Endometrium (tissue), 2 donors: ENCODE measurements at regions not wholly inside any gene's neighbourhood (a gene's known extent, or its start where the extent isn't known, plus 50 kb on each side); places are given as distances from the start of the nearest gene placed in this dataset.

Experiments used
- FAIRE-seq: peaks from 2 replicates; lab custom pipeline; 2012; peaks lifted over from hg19 to GRCh38; lab: Jason Lieb, UNC
- donor health status: control.
- donor health status: control.

DNA sequence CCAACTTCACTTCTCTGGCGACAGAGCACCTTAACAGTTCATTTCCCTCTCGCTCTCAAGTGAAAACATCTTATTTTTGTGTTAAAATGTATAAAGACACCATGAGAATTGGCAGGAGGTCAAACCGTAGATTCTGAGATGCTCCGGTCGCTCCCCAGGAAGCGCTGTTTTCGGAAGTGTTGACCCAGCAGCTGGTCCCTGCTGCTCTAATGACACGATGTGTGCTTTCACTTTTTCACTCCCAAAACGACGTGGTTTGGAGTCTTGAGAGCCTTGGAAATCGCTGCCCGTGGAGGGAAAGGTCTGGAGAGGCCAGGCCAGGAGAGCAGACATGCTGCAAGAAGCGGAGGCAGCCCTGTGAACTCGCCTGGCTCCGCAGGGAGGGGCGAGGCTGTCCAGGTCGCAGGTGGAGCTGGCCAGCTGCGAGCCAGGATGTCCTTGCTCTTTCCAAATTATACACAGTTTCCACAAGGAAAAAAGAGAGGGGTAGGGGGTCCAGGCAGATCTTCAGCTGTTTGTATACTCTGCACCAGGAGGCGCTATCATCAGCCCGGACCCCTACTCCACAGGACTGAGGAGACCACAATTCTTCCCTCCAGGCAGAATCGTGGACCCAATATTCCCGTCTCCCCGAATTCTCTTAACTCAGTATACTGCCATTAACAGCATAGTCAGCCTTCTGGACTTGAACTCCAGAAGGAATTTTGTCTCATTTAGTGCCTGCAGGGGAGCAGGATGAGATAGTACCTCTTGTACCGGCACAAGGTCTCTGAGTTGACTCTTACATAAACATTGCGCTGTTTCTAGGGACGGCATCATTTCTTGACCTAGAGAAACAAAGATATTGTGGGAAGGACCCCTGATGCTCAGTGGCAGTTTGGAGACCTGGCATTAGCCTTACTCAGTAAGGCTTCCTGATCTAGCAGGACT lies 248.6 kb upstream of the ANKRD55 start:
- FAIRE-seq: no peak

DNA sequence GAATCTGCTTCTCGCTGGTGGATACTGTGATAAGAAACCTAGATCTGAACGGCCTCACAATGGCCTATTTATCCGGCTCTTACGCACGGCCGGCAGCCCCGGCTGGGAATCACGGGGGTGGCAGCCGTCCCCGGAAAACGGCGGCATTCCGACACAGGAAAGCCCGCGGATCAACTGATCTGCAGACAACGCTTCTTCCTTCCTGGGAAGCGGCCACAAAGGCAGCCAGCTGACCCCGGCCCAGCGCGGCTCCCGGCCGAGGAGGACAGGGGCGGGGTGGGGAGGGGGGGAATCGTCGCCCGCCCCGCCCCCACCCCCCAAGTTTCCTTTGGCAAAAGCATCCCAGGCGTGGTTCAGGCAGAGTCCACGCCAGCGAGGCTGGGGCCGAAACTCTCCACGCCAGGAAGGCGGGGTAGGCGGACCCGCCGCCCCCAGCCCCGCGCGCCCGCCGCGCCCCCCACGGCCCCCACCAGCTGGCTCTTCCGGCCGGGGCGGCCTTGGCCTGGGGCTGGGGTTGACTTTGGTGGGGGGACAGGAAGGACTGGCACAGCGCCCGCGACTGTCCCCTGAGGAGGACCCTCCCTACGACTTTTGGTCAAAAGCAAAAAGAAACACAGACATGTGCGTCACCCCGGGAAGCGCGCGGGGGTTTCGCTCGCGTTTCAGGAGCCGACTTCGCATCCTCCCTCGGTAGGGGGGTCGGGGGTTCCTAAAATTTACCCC lies 247.7 kb upstream of the ANKRD55 start:
- no peak for FAIRE-seq

DNA sequence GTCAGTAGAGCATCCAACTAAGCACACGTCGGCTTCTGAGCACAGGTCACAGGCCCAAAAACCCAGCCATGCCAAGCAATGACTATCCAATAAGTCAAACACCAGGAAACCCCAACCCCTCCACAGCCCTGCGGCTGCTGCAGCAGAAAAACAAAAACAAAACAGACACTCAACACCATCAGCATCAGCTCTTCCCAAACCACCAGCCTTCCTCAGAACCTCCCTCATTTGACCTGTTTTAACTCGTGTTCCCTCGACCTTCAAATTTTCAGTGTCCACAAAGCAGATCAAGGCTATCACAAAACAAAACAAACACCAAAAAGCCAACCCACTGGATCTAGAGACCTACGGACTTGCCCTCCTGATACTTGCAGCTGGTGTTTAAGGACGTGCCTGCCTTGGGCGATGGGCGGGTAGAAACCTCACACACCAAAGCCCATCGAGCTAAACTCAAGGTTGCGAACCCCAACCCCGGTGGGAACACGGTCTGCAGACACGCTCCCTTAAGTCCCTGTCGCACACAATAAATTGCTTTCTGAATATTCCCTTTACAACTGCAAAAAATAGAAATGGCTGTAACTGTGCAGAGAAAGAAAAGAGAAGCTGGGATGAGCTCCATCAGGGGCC lies 247.1 kb upstream of the ANKRD55 start:
- peak; percentile 61 for FAIRE-seq

DNA sequence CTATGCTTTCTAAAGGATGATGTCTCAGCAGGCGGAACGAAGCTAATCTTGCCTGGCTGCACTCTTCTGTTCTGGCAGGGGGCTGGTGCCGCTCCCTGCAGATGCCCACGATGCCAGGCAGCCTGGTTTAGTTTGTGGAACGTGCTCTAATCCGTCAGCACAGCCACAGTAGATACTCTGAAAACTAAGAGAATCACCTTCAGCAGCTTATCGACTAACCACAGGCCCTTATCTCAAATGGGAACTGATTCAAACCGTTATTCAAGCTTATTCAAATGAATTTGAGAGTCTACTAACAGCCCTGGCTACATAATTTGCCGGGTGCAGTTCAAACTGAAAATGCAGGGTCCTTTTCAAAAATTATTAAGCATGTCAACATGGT lies 246.6 kb upstream of the ANKRD55 start:
- FAIRE-seq: no peak

DNA sequence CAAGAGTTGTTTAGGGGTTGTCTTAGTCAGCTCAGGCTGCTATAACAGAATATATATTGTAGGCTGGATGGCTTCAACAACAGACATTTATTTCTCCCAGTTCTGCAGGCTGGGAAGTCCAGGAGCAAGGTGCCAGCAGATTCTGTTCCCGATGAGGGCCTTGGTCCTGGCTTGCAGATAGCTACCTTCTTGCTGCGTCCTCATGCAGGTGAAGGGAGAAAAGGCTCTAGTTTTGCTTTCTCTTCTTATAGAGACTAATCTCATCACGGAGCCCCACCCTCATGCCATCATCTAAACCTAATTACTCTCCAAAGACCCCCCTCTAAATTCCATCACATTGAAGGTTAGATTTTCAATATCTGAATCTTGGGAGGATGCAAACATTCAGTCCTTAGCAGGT lies 246.0 kb upstream of the ANKRD55 start:
- FAIRE-seq: no peak

DNA sequence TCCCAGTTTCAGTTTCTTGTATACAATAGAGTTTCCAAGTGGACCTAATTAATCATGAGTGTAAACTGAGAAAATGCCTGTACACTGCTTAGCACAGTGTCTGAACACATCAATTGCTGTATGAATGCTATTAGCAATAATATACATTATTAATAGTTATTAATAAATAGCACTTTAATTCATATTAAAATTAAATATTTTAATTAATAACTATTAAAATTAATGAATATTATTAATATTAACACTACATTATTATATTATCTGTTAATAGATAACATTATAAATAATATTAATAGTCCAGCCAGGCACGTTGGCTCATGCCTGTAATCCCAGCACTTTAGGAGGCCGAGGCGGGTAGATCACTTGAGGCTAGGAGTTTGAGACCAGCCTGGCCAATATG lies 244.9 kb upstream of the ANKRD55 start:
- FAIRE-seq: no peak

DNA sequence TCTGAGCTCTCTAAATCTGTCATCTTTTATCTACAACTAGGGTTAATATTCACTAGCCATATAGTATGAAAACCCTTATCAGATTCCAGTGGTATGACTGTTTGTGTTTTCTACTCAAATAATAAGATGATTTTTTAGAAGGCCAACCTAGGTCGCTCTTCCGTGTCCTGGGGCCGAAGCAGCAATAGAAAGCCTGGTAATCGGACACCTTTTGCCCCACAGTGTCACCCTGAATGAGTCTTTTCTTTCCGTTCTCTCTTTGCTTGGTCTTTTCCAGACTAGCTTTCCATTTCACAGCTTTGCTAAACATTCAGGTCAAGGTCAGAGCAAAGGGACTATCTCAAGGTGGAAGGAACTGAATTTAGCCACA lies 243.3 kb upstream of the ANKRD55 start:
- FAIRE-seq: no peak

DNA sequence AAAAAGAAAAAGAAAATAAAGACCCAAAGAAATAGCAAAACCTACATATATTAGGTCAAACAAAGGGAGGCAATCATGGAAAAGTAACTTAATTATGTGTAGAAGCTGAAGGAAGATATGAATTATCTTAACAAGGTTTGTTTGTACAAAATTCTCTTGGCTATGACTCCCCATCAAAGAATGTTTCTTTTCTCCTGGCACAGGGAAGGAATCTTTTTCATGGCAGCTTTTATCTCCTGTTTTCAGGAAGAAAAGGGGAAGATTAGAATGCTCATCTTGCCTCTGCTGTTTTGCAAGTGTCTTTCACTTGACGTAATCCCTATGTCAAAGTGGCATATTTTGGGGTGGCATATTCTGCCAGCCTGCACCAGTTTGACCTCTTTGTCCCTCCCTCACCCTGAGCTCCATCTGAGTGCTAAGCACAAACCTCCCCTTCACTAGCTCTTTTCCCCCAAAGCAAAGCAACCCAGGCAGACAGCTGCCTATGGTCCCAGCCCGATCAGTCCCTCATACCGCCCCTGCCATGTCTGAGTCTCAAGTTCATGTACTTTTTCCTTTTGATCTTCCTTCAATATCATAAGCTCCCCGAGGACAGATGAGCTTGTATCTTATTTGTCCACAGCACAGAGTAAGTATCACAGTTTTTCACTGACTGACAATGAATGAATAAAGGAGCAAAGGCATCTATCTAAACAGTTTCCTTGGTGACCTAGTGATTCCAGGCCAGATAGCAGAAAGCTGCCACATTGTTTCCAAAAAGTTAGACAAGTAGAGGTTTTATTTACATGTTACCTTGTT lies 242.8 kb upstream of the ANKRD55 start:
- FAIRE-seq: no peak

DNA sequence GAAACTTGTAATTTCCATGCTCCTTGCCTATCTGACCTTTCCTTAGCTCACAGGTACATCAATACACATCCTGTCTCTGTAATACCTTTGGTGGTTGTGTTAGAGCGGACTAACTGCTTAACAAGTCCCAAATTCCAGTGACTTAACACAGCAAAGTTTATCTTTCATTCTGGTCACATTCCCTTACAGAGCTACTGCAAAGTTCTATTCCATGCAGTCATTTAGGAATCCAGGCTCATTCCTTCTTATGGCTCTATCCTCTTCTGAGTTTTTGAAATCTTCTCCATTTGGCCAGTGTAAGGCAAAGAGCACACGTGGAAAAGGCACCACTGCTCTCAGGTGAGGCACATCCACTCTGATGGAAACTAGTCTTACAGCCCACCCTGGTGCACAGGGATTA lies 238.6 kb upstream of the ANKRD55 start:
- FAIRE-seq: no peak

DNA sequence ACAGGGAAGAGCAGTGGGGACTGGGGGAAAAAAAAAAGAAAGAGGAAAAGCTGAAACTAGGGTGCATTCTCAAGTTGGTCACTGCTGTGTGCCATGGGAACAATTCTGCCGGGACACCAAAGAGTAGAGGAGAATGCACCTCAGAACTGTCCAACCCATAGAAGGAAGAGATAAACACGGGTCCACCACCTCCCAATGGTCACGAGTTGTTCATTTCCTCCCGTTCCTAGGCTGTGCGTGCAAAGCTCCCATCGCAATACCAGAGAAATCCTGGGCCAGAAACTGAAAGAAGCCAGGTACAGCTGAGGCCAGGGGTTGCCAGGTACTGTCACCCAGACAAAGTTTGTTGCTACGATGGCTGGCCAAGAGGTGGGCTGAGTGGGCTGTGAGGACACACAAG lies 236.9 kb upstream of the ANKRD55 start:
- no peak for FAIRE-seq

DNA sequence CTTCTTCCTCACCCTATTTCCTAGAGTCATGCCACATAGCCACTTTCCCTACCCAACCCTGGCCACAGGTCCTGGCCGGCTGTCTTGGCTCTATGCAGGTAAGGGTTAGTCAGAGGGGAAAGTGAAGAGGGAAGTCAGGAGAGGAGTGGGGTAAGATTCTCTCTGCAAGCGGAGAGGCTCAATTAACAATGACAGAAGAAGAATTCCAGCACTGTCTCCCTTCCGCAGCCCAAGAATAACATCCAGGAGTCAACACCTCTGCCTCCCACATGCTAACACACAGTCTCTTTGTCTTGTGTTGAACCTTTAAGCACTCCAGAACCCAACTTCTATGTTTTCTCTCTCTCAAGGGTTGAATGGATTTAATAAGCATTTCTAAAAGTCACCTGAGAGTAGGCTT lies 235.1 kb upstream of the ANKRD55 start:
- no peak for FAIRE-seq

DNA sequence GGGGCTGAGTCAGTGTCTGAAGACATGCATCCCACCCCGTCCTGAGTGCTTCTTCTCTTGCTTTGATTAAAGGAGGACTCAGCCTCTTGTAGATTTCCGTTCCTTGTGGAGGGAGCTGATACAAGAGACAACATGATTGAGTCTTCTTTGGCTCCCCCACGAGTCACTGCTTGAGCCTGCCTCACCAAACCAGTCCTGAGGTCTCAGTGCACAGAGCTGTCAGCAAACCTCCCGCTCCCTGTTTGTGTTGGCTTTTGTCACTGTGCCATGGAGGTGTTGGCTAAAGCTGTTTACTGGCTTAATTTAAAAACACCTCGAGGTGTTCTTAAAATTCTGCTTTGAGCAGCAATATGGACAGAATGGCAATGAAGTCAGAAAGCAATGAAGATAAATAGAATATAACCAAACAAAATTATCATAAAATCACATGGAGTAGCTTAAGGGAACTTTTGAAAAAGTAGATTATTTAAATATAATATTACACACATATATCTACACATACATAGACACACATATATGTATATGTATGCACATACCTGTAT lies 234.1 kb upstream of the ANKRD55 start:
- no peak for FAIRE-seq

DNA sequence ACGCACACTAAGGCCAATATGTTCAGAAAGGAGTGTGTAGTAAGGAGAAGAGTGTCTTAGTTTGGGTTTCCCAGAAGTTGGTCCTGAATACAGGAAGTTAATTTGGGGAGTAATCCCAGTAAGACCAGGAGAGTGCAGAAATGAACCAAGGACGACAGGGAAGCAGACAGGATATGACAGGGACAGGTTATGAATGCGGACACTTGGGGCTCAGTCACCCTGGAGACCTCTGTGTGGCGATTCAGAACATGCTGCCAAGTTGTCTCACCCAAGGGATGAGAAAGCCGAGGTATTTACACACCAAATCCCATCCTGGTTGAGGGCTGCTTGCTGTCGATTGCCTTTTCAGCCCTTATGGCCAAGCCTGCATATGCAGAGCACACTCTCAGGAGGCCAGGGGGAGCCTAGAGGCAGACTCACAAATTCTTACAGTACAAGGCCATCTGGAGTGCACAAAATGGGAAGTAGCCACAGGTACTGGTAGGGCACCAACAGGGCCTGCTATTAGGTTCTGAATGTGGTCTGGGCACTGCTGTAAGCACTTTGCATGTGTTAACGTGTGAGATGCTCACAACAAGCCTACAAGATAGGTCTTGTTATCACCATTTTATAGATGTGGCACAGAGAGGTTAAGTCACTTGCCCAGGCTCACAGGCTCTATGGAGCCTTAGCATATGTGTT lies 233.1 kb upstream of the ANKRD55 start:
- FAIRE-seq: no peak

DNA sequence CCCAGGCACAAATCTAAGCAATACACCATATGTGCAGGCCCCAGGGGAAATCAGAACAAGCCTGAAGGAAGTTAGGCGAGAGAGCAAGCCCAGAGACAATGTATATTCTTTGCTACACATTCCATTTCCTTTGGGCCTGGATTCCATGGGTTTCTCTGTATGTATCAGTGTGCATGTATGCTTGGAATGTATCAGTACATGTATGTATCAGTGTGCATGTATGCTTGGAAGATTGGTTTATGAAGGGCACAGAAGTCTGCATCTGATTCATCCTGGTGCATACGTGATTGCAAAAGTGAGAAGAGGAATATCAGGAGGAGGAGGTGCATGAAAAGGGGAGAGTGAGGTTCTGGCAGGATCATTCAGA lies 232.6 kb upstream of the ANKRD55 start:
- no peak for FAIRE-seq

DNA sequence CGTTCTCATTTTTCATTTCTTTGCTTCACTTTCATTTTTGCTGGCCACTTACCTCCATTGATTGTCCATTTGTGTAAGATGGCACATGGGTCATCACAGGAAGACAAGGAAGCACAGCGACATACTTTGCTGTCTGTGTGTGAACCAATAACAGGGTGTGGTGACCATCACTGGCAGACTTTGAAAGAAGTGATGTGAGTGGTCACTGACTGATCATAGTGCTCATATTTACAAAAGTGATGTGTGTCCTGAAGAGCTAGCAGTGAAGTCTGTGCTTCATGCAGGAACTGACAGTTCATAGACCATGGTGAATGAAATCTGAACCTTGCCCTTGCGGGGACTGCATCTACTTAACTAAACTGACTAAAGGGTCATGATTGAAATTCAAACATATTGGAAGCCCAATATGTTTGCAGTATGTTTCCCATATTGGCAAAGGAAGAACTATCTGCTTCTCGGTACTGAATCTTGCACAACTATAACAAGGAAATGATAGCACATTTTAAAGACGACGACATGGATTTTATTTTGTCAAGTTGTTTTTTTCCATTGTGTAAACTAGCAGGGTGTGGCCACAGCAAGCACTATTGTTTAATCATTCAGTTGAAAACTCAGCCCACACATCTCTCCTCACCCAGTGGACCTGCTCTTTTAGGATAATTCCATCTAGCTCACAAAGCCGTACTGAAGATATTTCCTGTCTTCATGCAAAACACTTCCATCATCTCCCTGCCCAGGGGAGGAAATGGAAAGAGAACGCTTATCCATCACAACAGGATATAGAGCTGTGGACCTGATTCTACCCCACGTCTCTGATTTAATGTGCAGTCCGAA lies 232.0 kb upstream of the ANKRD55 start:
- FAIRE-seq: no peak

DNA sequence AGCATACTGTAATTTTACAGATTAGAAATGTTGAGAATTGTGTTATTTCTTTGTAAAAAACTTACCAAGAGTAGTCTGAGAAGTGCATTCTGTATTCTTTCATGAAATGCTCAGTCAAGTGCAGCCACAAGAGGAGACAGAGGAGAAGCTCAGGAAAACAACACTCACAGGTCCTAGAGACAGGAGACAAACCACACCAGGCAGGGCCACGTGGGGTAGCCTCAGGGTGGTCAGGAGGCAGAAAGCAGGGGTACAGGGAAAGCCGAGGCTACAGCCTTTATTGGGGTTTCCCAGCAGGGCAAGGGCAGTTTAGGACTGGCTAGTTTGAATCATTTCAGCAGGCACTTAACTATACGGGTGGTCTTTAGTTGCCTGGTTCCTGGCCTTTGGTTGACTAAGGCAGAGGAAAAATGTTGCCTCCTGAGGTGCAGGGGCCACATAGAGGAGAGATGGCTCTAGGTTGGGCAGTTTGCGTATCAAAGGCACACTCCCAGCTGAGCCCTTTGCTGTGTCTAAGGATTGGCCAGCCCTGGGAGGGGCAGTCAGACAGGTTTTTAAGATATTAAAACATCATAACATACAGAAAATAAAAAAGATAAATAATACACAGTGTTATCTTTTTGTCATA lies 230.9 kb upstream of the ANKRD55 start:
- FAIRE-seq: no peak

DNA sequence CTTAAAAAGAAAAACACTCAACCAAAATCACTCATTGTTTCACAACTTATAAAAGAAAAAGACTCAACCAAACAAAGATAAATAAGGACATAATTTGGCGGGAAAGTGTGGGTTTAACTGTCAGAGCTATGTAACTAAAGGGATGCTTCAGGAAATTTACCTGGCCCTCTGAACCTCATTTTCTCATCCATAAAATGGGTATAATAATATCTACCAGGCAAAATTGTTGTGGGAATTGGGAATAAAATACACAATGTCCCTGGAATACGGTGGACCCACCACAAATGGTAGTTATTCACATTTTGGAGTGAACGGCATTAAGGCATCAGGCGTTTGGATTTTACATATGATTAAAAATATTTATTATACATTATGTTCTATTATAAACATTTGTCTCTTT lies 228.5 kb upstream of the ANKRD55 start:
- no peak for FAIRE-seq

DNA sequence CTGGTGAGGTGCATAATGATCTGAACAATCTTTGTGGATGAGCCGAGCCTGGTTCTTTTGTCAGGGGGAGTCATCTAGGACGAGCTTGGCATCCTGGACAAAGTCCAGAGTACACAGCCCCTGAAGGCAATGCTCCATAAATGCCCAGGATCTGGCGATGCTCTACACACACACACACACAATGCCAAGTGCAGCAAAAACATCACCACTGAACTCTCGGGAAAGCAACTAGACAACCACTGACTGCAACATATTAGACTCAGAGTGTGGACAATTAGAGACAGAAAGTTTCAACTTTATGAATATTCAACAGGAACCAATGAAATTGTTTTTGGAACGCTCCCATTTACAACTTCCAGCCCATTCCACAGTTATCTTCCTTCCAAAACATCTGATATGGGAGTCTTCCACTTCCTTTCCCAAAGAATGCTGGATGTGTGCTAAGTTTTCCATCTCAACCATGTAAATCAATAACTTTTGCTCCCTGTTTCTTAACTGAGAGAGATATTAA lies 227.6 kb upstream of the ANKRD55 start:
- FAIRE-seq: no peak

DNA sequence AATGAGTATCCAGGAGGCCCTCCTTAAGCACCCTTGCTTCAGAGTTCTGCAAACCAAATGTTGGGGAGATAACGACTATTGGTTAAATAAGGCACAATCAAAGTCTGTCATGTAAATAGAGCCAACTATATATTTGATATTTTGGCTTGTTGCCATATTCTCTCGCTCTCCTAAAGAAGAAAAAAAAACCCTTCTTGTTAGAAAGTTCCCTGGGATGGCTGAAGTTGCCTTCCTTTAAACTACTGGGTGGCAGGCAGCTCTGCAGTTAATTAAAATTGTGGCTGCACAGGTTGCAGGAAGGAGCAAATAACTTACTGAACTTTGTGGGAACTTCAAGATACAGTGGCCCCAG lies 227.0 kb upstream of the ANKRD55 start:
- FAIRE-seq: no peak
